ENCODE measurements at regions not wholly inside any gene's neighbourhood (a gene's known extent, or its start where the extent isn't known, plus 50 kb on each side); places are given as distances from the start of the nearest gene placed in this dataset.

GRCh38 chr18:29307982-29308381 lies 1131.1 kb upstream of the CDH2 start (continued):
- TF ChIP-seq NKRF (conservative IDR thresholded peaks at IDR 0.05), result no peak
- TF ChIP-seq KDM1A (IDR thresholded peaks at IDR 0.05; ENCODE audit: borderline replicate concordance), result no peak

- ChIA-PET SMC1A (ENCODE audit: uncharacterized antibody, unreplicated experiment) (interaction anchor here (0.6 kb wide), 1 partner anchor 623 kb away, joined by 4 read pairs; no protein-coding TSS in a partner anchor), RAD21 (ENCODE audit: unreplicated experiment) (no interaction called here), CTCF (no interaction called here), POLR2A (no interaction called here)
- no peaks in the 10 kb centered on the region for H3K27me3 ChIP-seq (replicated peaks in 1 of 2; ENCODE audit: control insufficient read depth in 2 of 2, insufficient read depth in 2 of 2, low read length in 1 of 2)
- H3K9me3 ChIP-seq (replicated peaks; ENCODE audit: control insufficient read depth, insufficient read depth, low read length), result no peaks in the 10 kb centered on the region
- H3K36me3 ChIP-seq (ENCODE audit: control insufficient read depth in 2 of 2, insufficient read depth in 2 of 2, low read length in 1 of 2), result no peaks in the 10 kb centered on the region
- in situ Hi-C loops (cut with MboI) (no loop called here), intact Hi-C loops (cut with micrococcal nuclease; ENCODE audit: unreplicated experiment) (no loop called here)
- BruUV-seq (replicated peaks), result no TSS peak
- no peak overlapping the region for H3K4me3 ChIP-seq
- DNase-seq (ENCODE audit: low read depth, low spot score), result no peak
- H2AFZ ChIP-seq (ENCODE audit: control insufficient read depth, low read depth, low read length), result no peak overlapping the region
- no peak overlapping the region for H3K4me2 ChIP-seq (ENCODE audit: control insufficient read depth, insufficient read depth)
- no peak for ATAC-seq
- no peaks in the 10 kb centered on the region for H3K79me2 ChIP-seq (ENCODE audit: control insufficient read depth, insufficient read depth, low read length)
- FAIRE-seq, result no peak
- 24% methylated on average over 2 of the region's 2 CpGs for WGBS (ENCODE audit: insufficient coverage, insufficient replicate concordance, low lambda C conversion rate, missing lambda C conversion rate)
- H3K9ac ChIP-seq (ENCODE audit: control insufficient read depth, insufficient read depth, low read length), result no peak overlapping the region
- TF ChIP-seq RB1 (IDR thresholded peaks at IDR 0.05; ENCODE audit: borderline replicate concordance), result no peak
- no peak for TF ChIP-seq MEF2A (IDR thresholded peaks at IDR 0.05; ENCODE audit: insufficient read depth, low read depth, low read length)
- TF ChIP-seq SIX5 (IDR thresholded peaks at IDR 0.05; ENCODE audit: low read depth, low read length, severe bottlenecking), result no peak
- TF ChIP-seq ZNF384 (IDR thresholded peaks at IDR 0.05; ENCODE audit: borderline replicate concordance, low read depth, low read length), result no peak
- no peak for TF ChIP-seq HDAC6 (IDR thresholded peaks at IDR 0.05; ENCODE audit: unreplicated experiment)
- no peak for TF ChIP-seq RCOR1 (conservative IDR thresholded peaks at IDR 0.05; ENCODE audit: low read depth, low read length)
- TF ChIP-seq KAT2A (conservative IDR thresholded peaks at IDR 0.05; ENCODE audit: control insufficient read depth, low read depth, low read length), result no peak
- H3K4me1 ChIP-seq (ENCODE audit: control insufficient read depth, insufficient read depth, low read length), result no peaks in the 10 kb centered on the region
- no peak overlapping the region for H3K27ac ChIP-seq (ENCODE audit: control insufficient read depth, insufficient read depth)
- H4K20me1 ChIP-seq (ENCODE audit: control insufficient read depth, insufficient read depth), result no peaks in the 10 kb centered on the region
Observed at GRCh38 chr18:29307231-29307630, 1130.3 kb upstream of the CDH2 start.
